HepG2 (cell line): ENCODE measurements at regions not wholly inside any gene's neighbourhood (a gene's known extent, or its start where the extent isn't known, plus 50 kb on each side); places are given as distances from the start of the nearest gene placed in this dataset.

Experiments
- TF ChIP-seq, protein P1 (sequence below): sonication (generic); formaldehyde crosslinking; conservative IDR thresholded peaks from 2 replicates; pipeline ENCODE4 v1.4.0; 2020; ENCODE audit warnings: missing genetic modification reagents
- TF ChIP-seq, protein P2 (sequence below), 2 experiments: sonication (generic) in 1 of 2; formaldehyde crosslinking in 1 of 2; IDR thresholded peaks; 2 replicates each; pipeline versions ENCODE4 v1.5.1 to v1.6.1; 2011 to 2020; ENCODE audit warnings: borderline replicate concordance in 1 of 2, low read depth in 1 of 2, low read length in 1 of 2, mild to moderate bottlenecking in 1 of 2, missing genetic modification reagents in 1 of 2, moderate library complexity in 1 of 2
- TF ChIP-seq, protein P3 (sequence below): sonication (generic); formaldehyde crosslinking; IDR thresholded peaks from 2 replicates; pipeline ENCODE4 v1.4.0; 2020; ENCODE audit warnings: missing genetic modification reagents, borderline replicate concordance
- TF ChIP-seq, protein P4 (sequence below): sonication (generic); formaldehyde crosslinking; IDR thresholded peaks from 2 replicates; pipeline ENCODE4 v1.4.0; 2020; ENCODE audit warnings: missing genetic modification reagents

DNA sequence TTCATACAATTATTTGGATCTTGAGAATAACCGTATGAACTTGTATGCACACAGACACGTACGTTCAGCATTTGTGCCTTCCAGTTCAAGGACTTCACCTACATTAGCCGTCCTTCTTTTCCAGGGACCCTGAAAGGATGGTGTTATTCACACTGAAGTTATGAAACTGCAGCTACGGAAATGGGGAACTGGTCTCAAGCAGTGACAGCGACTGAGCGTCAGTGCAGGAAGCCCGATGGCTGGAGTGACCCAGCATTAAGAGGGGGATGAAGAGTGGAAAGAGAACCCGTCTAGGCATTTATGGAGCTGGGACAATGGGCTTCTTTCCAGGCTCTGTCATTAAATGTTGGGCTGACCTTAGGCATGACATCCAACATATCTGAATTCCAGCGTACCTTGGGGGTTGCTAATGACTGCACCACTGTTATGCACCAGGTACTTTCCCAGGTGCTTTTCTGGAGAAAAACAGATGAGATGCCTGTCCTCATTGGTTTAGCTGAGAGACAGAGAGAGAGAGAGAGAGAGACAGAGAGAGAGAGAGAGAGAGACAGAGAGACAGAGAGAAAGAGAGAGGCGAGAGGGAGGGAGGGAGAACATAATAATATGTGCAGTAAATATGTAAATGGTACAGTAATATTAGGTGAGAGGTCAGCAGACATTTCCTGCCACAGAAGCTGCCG lies 204.7 kb upstream of the EXOC2 start:
- TF ChIP-seq, protein P1, sequence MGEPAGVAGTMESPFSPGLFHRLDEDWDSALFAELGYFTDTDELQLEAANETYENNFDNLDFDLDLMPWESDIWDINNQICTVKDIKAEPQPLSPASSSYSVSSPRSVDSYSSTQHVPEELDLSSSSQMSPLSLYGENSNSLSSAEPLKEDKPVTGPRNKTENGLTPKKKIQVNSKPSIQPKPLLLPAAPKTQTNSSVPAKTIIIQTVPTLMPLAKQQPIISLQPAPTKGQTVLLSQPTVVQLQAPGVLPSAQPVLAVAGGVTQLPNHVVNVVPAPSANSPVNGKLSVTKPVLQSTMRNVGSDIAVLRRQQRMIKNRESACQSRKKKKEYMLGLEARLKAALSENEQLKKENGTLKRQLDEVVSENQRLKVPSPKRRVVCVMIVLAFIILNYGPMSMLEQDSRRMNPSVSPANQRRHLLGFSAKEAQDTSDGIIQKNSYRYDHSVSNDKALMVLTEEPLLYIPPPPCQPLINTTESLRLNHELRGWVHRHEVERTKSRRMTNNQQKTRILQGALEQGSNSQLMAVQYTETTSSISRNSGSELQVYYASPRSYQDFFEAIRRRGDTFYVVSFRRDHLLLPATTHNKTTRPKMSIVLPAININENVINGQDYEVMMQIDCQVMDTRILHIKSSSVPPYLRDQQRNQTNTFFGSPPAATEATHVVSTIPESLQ = no peak
- TF ChIP-seq, protein P2, sequence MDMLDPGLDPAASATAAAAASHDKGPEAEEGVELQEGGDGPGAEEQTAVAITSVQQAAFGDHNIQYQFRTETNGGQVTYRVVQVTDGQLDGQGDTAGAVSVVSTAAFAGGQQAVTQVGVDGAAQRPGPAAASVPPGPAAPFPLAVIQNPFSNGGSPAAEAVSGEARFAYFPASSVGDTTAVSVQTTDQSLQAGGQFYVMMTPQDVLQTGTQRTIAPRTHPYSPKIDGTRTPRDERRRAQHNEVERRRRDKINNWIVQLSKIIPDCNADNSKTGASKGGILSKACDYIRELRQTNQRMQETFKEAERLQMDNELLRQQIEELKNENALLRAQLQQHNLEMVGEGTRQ (IDR thresholded peaks at IDR 0.05; ENCODE audit: low read depth, low read length) = no peak
- TF ChIP-seq, protein P2 (CRISPR knock-in tag; IDR thresholded peaks at IDR 0.05; ENCODE audit: borderline replicate concordance) = no peak
- TF ChIP-seq, protein P3, sequence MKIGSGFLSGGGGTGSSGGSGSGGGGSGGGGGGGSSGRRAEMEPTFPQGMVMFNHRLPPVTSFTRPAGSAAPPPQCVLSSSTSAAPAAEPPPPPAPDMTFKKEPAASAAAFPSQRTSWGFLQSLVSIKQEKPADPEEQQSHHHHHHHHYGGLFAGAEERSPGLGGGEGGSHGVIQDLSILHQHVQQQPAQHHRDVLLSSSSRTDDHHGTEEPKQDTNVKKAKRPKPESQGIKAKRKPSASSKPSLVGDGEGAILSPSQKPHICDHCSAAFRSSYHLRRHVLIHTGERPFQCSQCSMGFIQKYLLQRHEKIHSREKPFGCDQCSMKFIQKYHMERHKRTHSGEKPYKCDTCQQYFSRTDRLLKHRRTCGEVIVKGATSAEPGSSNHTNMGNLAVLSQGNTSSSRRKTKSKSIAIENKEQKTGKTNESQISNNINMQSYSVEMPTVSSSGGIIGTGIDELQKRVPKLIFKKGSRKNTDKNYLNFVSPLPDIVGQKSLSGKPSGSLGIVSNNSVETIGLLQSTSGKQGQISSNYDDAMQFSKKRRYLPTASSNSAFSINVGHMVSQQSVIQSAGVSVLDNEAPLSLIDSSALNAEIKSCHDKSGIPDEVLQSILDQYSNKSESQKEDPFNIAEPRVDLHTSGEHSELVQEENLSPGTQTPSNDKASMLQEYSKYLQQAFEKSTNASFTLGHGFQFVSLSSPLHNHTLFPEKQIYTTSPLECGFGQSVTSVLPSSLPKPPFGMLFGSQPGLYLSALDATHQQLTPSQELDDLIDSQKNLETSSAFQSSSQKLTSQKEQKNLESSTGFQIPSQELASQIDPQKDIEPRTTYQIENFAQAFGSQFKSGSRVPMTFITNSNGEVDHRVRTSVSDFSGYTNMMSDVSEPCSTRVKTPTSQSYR = no peak
- TF ChIP-seq, protein P4, sequence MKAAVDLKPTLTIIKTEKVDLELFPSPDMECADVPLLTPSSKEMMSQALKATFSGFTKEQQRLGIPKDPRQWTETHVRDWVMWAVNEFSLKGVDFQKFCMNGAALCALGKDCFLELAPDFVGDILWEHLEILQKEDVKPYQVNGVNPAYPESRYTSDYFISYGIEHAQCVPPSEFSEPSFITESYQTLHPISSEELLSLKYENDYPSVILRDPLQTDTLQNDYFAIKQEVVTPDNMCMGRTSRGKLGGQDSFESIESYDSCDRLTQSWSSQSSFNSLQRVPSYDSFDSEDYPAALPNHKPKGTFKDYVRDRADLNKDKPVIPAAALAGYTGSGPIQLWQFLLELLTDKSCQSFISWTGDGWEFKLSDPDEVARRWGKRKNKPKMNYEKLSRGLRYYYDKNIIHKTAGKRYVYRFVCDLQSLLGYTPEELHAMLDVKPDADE (CRISPR knock-in tag) = no peak
